IMR-90 (cell line): ENCODE measurements at regions not wholly inside any gene's neighbourhood (a gene's known extent, or its start where the extent isn't known, plus 50 kb on each side); places are given as distances from the start of the nearest gene placed in this dataset.

Experiments used
- CEBPB ChIP-seq: IDR thresholded peaks from 2 replicates; pipeline ENCODE4 v1.6.1; 2012; ENCODE audit warnings: low read depth, low read length, improper control_type of control experiment
- CHD1 ChIP-seq: IDR thresholded peaks from 2 replicates; pipeline ENCODE4 v1.6.1; 2012; ENCODE audit warnings: low read depth, low read length, improper control_type of control experiment
- MAFK ChIP-seq: IDR thresholded peaks from 2 replicates; pipeline ENCODE4 v1.6.1; 2012; ENCODE audit warnings: low read depth, low read length, improper control_type of control experiment
- MAZ ChIP-seq: IDR thresholded peaks from 2 replicates; pipeline ENCODE4 v1.6.1; 2012; ENCODE audit warnings: low read depth, mild to moderate bottlenecking, low read length, improper control_type of control experiment, moderate library complexity, borderline replicate concordance
- POLR2A ChIP-seq: IDR thresholded peaks from 2 replicates; pipeline ENCODE4 v1.6.1; 2012; ENCODE audit warnings: mild to moderate bottlenecking, low read depth, low read length
- RAD21 ChIP-seq: IDR thresholded peaks from 2 replicates; pipeline ENCODE4 v1.6.1; 2012; ENCODE audit warnings: low read length, improper control_type of control experiment
- RCOR1 ChIP-seq: IDR thresholded peaks from 2 replicates; pipeline ENCODE4 v1.6.1; 2012; ENCODE audit warnings: mild to moderate bottlenecking, low read length, improper control_type of control experiment; ENCODE audit not compliant: insufficient replicate concordance
- RFX5 ChIP-seq: IDR thresholded peaks from 2 replicates; pipeline ENCODE4 v1.8.0; 2012; ENCODE audit warnings: low read depth, mild to moderate bottlenecking, low read length, moderate library complexity
- TF ChIP-seq, protein P1 (sequence below): conservative IDR thresholded peaks from 2 replicates; pipeline ENCODE4 v1.5.1; 2012; ENCODE audit warnings: mild to moderate bottlenecking, low read depth, low read length, improper control_type of control experiment
- TF ChIP-seq, protein P2 (sequence below): fragments of 150-350 bp; IDR thresholded peaks from 2 replicates; pipeline ENCODE4 v1.6.1; 2017; ENCODE audit warnings: mild to moderate bottlenecking, antibody characterized with exemption, low read length, low read depth
- TF ChIP-seq, protein P3 (sequence below): fragments of 150-350 bp; IDR thresholded peaks from 2 replicates; pipeline ENCODE4 v1.6.1; 2016; ENCODE audit warnings: low read depth, mild to moderate bottlenecking, low read length, moderate library complexity, borderline replicate concordance

DNA sequence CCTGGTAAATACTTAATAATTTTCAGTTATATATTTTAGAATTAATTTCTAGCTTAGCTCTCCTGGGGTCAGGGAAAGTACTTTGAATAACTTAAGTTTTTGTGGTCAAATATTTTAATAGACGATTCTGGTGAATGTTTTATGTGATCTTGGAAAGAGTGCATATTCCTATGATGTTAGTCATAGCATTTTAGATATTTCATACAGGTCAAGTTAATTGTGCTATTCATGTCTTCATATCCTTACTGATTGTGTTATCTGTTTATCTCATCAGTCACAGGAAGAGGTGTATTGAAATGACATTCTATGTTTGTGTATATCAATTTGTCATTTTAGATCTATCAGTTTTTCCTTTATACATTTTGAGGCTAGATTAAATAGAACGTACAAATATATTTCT is 576.2 kb downstream of the CPS1 start:
- TF ChIP-seq, protein P1, sequence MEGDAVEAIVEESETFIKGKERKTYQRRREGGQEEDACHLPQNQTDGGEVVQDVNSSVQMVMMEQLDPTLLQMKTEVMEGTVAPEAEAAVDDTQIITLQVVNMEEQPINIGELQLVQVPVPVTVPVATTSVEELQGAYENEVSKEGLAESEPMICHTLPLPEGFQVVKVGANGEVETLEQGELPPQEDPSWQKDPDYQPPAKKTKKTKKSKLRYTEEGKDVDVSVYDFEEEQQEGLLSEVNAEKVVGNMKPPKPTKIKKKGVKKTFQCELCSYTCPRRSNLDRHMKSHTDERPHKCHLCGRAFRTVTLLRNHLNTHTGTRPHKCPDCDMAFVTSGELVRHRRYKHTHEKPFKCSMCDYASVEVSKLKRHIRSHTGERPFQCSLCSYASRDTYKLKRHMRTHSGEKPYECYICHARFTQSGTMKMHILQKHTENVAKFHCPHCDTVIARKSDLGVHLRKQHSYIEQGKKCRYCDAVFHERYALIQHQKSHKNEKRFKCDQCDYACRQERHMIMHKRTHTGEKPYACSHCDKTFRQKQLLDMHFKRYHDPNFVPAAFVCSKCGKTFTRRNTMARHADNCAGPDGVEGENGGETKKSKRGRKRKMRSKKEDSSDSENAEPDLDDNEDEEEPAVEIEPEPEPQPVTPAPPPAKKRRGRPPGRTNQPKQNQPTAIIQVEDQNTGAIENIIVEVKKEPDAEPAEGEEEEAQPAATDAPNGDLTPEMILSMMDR = no peak
- TF ChIP-seq RAD21 = no peak
- TF ChIP-seq POLR2A = no peak
- no peak for TF ChIP-seq CHD1
- no peak for TF ChIP-seq RFX5
- no peak for TF ChIP-seq CEBPB
- no peak for TF ChIP-seq RCOR1
- TF ChIP-seq, protein P2, sequence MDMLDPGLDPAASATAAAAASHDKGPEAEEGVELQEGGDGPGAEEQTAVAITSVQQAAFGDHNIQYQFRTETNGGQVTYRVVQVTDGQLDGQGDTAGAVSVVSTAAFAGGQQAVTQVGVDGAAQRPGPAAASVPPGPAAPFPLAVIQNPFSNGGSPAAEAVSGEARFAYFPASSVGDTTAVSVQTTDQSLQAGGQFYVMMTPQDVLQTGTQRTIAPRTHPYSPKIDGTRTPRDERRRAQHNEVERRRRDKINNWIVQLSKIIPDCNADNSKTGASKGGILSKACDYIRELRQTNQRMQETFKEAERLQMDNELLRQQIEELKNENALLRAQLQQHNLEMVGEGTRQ = no peak
- no peak for TF ChIP-seq MAZ
- no peak for TF ChIP-seq MAFK
- TF ChIP-seq, protein P3, sequence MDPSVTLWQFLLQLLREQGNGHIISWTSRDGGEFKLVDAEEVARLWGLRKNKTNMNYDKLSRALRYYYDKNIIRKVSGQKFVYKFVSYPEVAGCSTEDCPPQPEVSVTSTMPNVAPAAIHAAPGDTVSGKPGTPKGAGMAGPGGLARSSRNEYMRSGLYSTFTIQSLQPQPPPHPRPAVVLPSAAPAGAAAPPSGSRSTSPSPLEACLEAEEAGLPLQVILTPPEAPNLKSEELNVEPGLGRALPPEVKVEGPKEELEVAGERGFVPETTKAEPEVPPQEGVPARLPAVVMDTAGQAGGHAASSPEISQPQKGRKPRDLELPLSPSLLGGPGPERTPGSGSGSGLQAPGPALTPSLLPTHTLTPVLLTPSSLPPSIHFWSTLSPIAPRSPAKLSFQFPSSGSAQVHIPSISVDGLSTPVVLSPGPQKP = no peak
